Activated CD8-positive, alpha-beta T cell treated with anti-CD3 and anti-CD28 coated beads, Interleukin-2, amount 10 ng/mL, durations not matched to agents 7 days and 5 days (primary cell): ENCODE measurements at regions not wholly inside any gene's neighbourhood (a gene's known extent, or its start where the extent isn't known, plus 50 kb on each side); places are given as distances from the start of the nearest gene placed in this dataset.

Source experiments
- ATAC-seq: fragments of 150-1000 bp; cut with Tn5 transposase; one replicate; pipeline ENCODE4 v1.10.0; 2021; ENCODE audit warnings: moderate library complexity
- CTCF ChIA-PET: fragments of 350-600 bp; sonication (Branson Sonifier 250); formaldehyde crosslinking; loops from one replicate; lab custom pipeline; 2021; ENCODE audit warnings: antibody characterized with exemption; lab: Charles Lee
- POLR2A ChIA-PET: fragments of 350-600 bp; sonication (Branson Sonifier 250); formaldehyde crosslinking; loops from one replicate; lab custom pipeline; 2021; ENCODE audit warnings: antibody characterized with exemption; lab: Charles Lee
- DNase-seq: peaks from one replicate; pipeline ENCODE4 v3.0.0-alpha.2; 2020
- H3K27ac Mint-ChIP-seq: one replicate; pipeline ENCODE4 v1.8.0; 2021; ENCODE audit warnings: mild to moderate bottlenecking, mixed read lengths
- H3K27me3 Mint-ChIP-seq: one replicate; pipeline ENCODE4 v1.8.0; 2021; ENCODE audit warnings: low read depth, mixed read lengths
- H3K36me3 Mint-ChIP-seq: one replicate; pipeline ENCODE4 v1.8.0; 2021; ENCODE audit warnings: low read depth, mixed read lengths
- H3K4me1 Mint-ChIP-seq: one replicate; pipeline ENCODE4 v1.8.0; 2021; ENCODE audit warnings: low read depth, mixed read lengths
- H3K4me3 Mint-ChIP-seq: one replicate; pipeline ENCODE4 v1.8.0; 2021; ENCODE audit warnings: mild to moderate bottlenecking, mixed read lengths
- H3K9me3 Mint-ChIP-seq: one replicate; pipeline ENCODE4 v1.8.0; 2022; ENCODE audit warnings: mixed read lengths; ENCODE audit not compliant: insufficient read depth

- no peak for DNase-seq
- ChIA-PET CTCF (no interaction called here), POLR2A (no interaction called here)
- Mint-ChIP-seq H3K36me3 (no peaks in the 10 kb centered on the region), H3K27me3 (peaks cover 3% of the 10 kb centered on the region), H3K27ac (no peak overlapping the region), H3K4me3 (no peak overlapping the region), H3K9me3 (no peaks in the 10 kb centered on the region), H3K4me1 (no peaks in the 10 kb centered on the region)
- ATAC-seq = no peak
Observed at GRCh38 chr20:48165401-48165685, 380.1 kb upstream of the SULF2 start.

DNA sequence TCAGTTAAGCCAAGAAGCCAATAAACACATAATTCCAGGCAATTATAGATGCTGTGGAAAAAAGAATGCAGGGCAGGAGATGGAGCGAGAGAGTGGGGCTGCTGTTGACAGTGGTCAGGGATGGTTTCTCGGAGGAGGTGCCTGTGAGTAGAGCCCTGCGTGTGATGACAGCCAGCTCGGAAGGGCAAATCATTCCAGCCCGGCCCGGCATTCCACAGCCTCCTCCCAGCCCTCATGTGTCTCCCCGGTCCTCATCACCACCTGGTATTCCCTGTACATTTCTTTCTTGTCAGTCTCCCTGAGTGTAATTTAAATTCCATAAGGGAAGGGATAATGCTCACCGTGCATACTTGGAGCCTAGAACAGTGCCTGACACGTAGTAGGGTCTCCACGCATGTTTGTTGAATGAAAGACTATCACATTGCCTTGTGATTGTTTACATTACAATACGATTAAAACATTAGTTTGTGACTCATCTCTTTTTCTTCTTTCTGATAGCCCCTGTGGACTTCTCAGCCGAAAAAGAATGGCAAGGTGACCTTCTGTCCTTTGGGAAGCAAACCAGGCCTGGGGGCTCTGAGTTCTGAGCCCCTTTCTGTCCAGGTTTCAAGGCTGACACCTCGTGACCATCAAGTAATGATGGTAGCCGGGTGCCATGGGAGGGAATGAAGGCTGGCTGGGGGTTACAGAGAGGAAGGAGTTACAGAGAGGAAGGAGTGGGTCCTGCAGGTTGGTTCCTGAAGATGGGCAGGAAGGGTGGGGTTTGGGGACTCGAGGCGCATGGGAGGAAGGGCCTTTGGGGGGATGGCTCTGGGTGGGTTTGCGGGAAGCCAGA, 379.5 kb upstream of the SULF2 start:
- Mint-ChIP-seq H3K4me3 (no peak overlapping the region), H3K36me3 (no peaks in the 10 kb centered on the region), H3K4me1 (no peaks in the 10 kb centered on the region), H3K27ac (no peak overlapping the region), H3K9me3 (no peaks in the 10 kb centered on the region), H3K27me3 (peaks cover 3% of the 10 kb centered on the region)
- CTCF ChIA-PET = no interaction called here
- no peak for ATAC-seq
- DNase-seq = no peak
- POLR2A ChIA-PET = no interaction called here

DNA sequence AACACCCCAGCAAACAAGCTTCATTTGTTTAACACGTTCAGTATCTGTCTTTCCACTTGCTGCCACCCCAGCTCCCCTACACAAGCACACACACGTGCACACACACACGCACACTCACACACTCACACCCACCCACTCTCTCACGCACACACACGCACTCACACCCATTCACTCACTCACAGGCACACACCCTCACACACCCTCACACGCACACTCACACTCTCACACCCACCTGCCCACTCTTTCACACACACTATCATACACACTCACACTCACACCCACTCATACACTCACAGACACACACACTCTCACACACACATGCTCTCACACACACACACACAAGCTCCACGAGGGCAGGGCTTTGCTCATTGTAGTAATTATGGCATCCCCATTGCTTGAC, 378.8 kb upstream of the SULF2 start:
- Mint-ChIP-seq H3K27me3 (peaks cover 3% of the 10 kb centered on the region), H3K36me3 (no peaks in the 10 kb centered on the region), H3K4me1 (no peaks in the 10 kb centered on the region), H3K9me3 (no peaks in the 10 kb centered on the region), H3K27ac (no peak overlapping the region), H3K4me3 (no peak overlapping the region)
- ChIA-PET CTCF (no interaction called here), POLR2A (no interaction called here)
- ATAC-seq = no peak
- no peak for DNase-seq

DNA sequence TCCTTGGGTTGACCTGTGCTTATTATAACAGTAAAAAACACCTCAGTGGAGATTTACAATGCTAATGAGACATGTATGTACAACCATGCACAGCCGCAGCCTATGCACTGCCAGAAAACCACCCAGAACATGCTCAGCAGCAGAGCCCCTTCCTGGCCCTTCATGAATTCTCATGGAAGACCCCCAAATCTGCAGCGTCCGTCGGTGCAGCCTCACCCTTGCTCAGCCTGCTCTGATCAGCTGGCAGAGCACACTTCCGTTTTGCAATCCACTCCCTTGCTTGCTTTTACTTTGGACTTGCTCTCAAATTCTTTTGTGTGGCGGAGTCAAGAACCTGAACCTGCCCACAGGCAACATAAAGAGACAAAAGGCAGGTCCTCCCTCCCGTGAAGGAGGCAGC, 378.2 kb upstream of the SULF2 start:
- CTCF ChIA-PET = no interaction called here
- Mint-ChIP-seq H3K4me3 (no peak overlapping the region), H3K4me1 (no peaks in the 10 kb centered on the region), H3K27me3 (peaks cover 3% of the 10 kb centered on the region), H3K36me3 (no peaks in the 10 kb centered on the region), H3K27ac (no peak overlapping the region), H3K9me3 (no peaks in the 10 kb centered on the region)
- ATAC-seq (no peak), DNase-seq (no peak)
- POLR2A ChIA-PET = no interaction called here

DNA sequence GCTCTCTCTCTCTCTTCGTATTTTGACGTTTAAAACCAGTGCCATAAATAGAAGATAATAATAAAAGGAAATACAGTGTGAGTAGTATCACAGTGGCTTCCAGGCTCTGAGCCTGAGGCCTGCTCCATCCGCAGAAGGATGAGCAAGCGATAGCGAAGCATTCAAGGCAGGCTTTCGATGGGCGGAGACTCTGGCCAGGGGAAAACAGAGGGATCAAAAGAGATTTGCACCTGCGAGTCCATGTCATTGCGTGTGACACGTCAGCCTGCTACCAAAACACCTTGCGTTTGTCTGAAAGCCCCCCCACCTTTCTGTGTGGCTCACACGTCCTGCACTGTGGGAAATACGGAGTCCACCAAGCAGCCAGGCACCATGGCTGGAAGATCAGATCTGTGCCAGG, 377.3 kb upstream of the SULF2 start:
- no peak for ATAC-seq
- Mint-ChIP-seq H3K4me1 (no peaks in the 10 kb centered on the region), H3K27ac (no peak overlapping the region), H3K9me3 (no peaks in the 10 kb centered on the region), H3K27me3 (peaks cover 6% of the 10 kb centered on the region), H3K4me3 (no peak overlapping the region), H3K36me3 (no peaks in the 10 kb centered on the region)
- POLR2A ChIA-PET = no interaction called here
- CTCF ChIA-PET = no interaction called here
- DNase-seq = no peak

DNA sequence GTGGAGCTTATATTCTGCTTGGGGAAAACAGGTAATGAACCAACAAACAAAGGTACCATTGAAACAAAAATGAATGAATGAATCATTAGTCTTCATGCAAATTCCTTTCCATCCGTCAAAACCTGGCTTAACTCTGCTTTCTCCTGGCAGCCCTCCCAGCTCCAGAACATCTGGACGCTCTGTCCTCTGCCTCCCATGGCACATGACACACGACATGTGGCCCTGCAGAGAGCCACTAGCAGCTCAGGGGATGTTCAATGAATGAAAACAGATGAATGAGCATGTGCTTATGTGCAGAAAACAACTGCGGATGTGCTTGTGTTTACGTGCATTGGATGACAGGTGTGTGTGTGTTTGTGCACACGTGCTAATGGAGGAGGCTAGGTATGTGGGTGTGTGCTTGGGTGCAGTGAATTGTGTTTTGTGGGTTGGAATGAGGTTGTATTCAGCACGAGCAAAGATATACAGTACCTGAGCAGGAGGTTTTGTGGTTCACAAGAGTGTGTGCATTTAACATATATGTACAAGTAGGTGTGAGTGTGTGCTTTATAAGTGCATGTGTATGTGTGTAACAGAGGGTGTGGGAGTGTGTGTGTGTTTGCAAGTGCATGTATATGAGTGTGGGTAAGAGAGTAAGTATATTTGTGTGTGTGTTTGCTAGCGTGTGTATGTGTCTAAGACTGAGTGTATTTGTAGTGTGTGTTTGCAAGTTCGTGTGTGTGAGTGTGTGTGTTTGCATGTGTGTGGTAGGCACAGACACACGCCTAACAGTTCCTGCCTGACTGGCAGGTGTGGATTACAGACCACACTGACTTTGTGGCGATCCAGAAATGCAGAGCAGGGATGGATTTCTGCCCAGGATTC, 374.1 kb upstream of the SULF2 start:
- POLR2A ChIA-PET = no interaction called here

GRCh38 chr20:48158014-48158413, 372.7 kb upstream of the SULF2 start:
- CTCF ChIA-PET = no interaction called here
- POLR2A ChIA-PET = no interaction called here
- no peaks in the 10 kb centered on the region for H3K4me1 Mint-ChIP-seq
- no peak overlapping the region for H3K4me3 Mint-ChIP-seq
- no peak for DNase-seq
- peaks cover 3% of the 10 kb centered on the region for H3K27me3 Mint-ChIP-seq
- no peak overlapping the region for H3K27ac Mint-ChIP-seq
- no peaks in the 10 kb centered on the region for H3K9me3 Mint-ChIP-seq
- ATAC-seq = no peak
- H3K36me3 Mint-ChIP-seq = no peaks in the 10 kb centered on the region

More for the DNA sequence above, 374.1 kb upstream of the SULF2 start:
- ATAC-seq (no peak), DNase-seq (no peak)
- no peaks in the 10 kb centered on the region for H3K9me3 Mint-ChIP-seq
- H3K36me3 Mint-ChIP-seq = no peaks in the 10 kb centered on the region
- H3K4me3 Mint-ChIP-seq = no peak overlapping the region
- H3K27me3 Mint-ChIP-seq = peaks cover 6% of the 10 kb centered on the region
- CTCF ChIA-PET = no interaction called here
- H3K27ac Mint-ChIP-seq = no peak overlapping the region
- no peaks in the 10 kb centered on the region for H3K4me1 Mint-ChIP-seq

- Mint-ChIP-seq H3K27me3 (peaks cover 3% of the 10 kb centered on the region), H3K4me1 (no peaks in the 10 kb centered on the region), H3K9me3 (no peaks in the 10 kb centered on the region), H3K27ac (no peak overlapping the region), H3K4me3 (no peak overlapping the region), H3K36me3 (no peaks in the 10 kb centered on the region)
- no peak for ATAC-seq
- POLR2A ChIA-PET = no interaction called here
- DNase-seq = no peak
- CTCF ChIA-PET = no interaction called here
Observed at GRCh38 chr20:48156951-48157700, 371.8 kb upstream of the SULF2 start.

DNA sequence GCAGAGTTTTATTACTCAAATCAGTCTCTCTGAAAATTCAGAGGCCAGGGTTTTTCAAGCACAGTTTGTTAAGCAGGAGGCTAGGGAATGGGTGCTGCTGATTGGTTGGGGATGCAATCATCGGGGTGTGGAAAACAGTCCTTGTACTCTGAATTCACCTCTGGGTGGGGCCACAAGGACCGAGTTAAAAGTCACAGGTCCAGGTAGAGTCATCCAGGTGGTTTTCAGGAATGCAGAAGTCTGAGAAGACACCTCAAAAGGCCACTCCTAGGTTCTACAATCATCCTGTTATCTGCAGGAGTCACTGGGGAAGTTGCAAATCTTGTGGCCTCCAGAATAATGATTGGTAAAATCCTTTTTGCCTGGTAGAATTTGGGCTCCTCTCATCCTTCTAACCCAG, 371.2 kb upstream of the SULF2 start:
- no peak overlapping the region for H3K4me3 Mint-ChIP-seq
- H3K4me1 Mint-ChIP-seq = no peaks in the 10 kb centered on the region
- DNase-seq (no peak), ATAC-seq (no peak)
- peaks cover 3% of the 10 kb centered on the region for H3K27me3 Mint-ChIP-seq
- ChIA-PET POLR2A (no interaction called here), CTCF (no interaction called here)
- H3K27ac Mint-ChIP-seq = no peak overlapping the region
- no peaks in the 10 kb centered on the region for H3K36me3 Mint-ChIP-seq
- no peaks in the 10 kb centered on the region for H3K9me3 Mint-ChIP-seq

DNA sequence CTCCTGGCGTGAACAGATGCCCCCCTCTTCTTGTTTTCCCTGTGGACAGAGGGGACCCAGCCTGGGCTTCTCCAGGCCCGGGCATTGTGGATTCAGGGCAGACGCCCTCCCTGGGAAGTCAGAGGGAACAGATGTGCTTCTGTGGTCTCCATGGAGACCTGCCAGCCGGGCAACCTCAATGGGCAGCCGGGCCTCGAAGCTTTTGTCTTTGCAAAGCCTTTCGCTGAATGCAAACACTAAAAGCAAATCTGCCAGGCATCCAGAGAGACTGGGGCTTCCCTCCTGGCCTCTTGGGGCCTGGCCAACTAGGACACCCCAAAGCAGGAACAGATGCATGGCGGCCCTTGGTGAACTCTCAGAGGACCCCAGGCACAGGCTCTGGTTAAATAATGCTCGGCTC, 370.0 kb upstream of the SULF2 start:
- H3K4me1 Mint-ChIP-seq = no peaks in the 10 kb centered on the region
- no peaks in the 10 kb centered on the region for H3K36me3 Mint-ChIP-seq
- POLR2A ChIA-PET = no interaction called here
- ATAC-seq = no peak
- H3K27ac Mint-ChIP-seq = no peak overlapping the region
- CTCF ChIA-PET = no interaction called here
- no peak for DNase-seq
- H3K27me3 Mint-ChIP-seq = peaks cover 3% of the 10 kb centered on the region
- H3K9me3 Mint-ChIP-seq = no peaks in the 10 kb centered on the region
- no peak overlapping the region for H3K4me3 Mint-ChIP-seq

DNA sequence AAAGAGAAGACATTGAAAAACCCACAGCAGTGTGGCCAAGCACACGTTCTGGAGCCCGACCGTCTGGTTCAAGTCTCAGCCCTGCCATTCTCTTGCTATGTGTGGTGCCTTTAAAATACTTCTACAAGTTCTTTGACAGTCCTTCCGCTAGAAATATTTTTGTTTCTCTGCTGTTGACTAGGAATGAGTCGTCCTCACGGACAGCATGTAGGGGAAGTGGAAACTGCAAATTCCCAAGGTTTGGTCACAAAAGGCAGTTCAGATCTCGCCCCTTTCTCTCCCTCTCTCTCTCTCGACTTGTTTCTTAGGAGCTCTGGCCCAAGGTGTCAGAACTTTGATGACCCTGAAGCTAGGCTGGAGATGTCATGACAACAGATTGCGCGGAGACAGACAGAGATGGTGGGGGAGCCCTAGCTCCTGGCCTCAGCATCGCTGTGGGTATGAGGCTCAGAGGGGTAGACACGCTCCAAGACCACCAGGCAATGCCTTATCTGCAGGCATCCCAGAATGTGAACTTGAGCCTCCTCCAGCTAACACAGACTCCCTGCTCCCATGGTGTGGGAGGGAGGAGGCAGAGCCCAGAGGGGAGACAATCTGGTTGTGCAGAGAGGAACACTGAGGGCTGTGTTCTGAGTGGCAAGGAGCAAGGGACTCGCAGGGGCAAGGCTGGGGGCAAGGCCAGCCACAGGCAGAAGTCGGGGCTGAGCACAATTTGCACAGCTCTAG, 368.9 kb upstream of the SULF2 start:
- Mint-ChIP-seq H3K4me3 (no peak overlapping the region), H3K36me3 (no peaks in the 10 kb centered on the region), H3K27ac (no peak overlapping the region), H3K4me1 (no peaks in the 10 kb centered on the region), H3K27me3 (peaks cover 3% of the 10 kb centered on the region), H3K9me3 (no peaks in the 10 kb centered on the region)
- ATAC-seq (no peak), DNase-seq (no peak)
- ChIA-PET POLR2A (no interaction called here), CTCF (no interaction called here)
